ENCODE measurements at regions not wholly inside any gene's neighbourhood (a gene's known extent, or its start where the extent isn't known, plus 50 kb on each side); places are given as distances from the start of the nearest gene placed in this dataset.

GRCh38 chr11:29161191-29161590 is 855.6 kb downstream of the KCNA4 start:
- H3K4me1 ChIP-seq (ENCODE audit: control insufficient read depth, insufficient read depth, low read length), result no peaks in the 10 kb centered on the region
- TF ChIP-seq ZNF76 (tag by site-specific recombination; IDR thresholded peaks at IDR 0.05; ENCODE audit: borderline replicate concordance, low read depth) (no peak), ZNF596 (tag by site-specific recombination; IDR thresholded peaks at IDR 0.05) (no peak), REPIN1 (tag by site-specific recombination; IDR thresholded peaks at IDR 0.05; ENCODE audit: low read depth) (no peak), ZNF221 (tag by site-specific recombination; IDR thresholded peaks at IDR 0.05; ENCODE audit: borderline replicate concordance) (no peak), ZNF24 (tag by site-specific recombination; IDR thresholded peaks at IDR 0.05) (no peak), ZNF488 (tag by site-specific recombination; IDR thresholded peaks at IDR 0.05) (no peak), ZNF121 (tag by site-specific recombination; IDR thresholded peaks at IDR 0.05) (no peak), HOXC10 (CRISPR knock-in tag; IDR thresholded peaks at IDR 0.05) (no peak), KLF9 (tag by site-specific recombination; IDR thresholded peaks at IDR 0.05; ENCODE audit: low read depth) (no peak), ZBTB20 (tag by site-specific recombination; IDR thresholded peaks at IDR 0.05) (no peak), PRDM4 (tag by site-specific recombination; IDR thresholded peaks at IDR 0.05) (no peak), ZBTB26 (tag by site-specific recombination; optimal IDR thresholded peaks at IDR 0.05) (no peak), ZNF521 (tag by site-specific recombination; IDR thresholded peaks at IDR 0.05) (no peak), ZNF670 (tag by site-specific recombination; IDR thresholded peaks at IDR 0.05; ENCODE audit: low read depth) (no peak)
- no peak overlapping the region for H3K27ac ChIP-seq (ENCODE audit: extremely low read depth, low read depth, low read length)
- no peaks in the 10 kb centered on the region for H3K9me3 ChIP-seq (ENCODE audit: control insufficient read depth, insufficient read depth, low read depth, low read length)
- no peak overlapping the region for H3K4me3 ChIP-seq (ENCODE audit: low read depth, low read length)
- no peaks in the 10 kb centered on the region for H3K36me3 ChIP-seq (ENCODE audit: control insufficient read depth in 2 of 2, insufficient read depth in 1 of 2, low read length in 2 of 2)
- ChIA-PET POLR2A (no interaction called here), CTCF (interaction anchor here (0.6 to 1.3 kb wide), 4 partner anchors 45 to 1462 kb away, joined by 3 to 4 read pairs (median 4); no protein-coding TSS in a partner anchor)

GRCh38 chr11:29159552-29160465 is 857.0 kb downstream of the KCNA4 start:
- H3K27ac ChIP-seq (ENCODE audit: extremely low read depth, low read depth, low read length), result no peak overlapping the region
- CTCF ChIA-PET, result interaction anchor here (0.6 to 2.3 kb wide), 27 partner anchors 8 to 1464 kb away, joined by 3 to 23 read pairs (median 4); no protein-coding TSS in a partner anchor
- no peak overlapping the region for H3K4me3 ChIP-seq (ENCODE audit: low read depth, low read length)
- TF ChIP-seq ZNF221 (tag by site-specific recombination; IDR thresholded peaks at IDR 0.05; ENCODE audit: borderline replicate concordance) (no peak), ZNF518A (tag by site-specific recombination; conservative IDR thresholded peaks at IDR 0.05; ENCODE audit: low read depth) (no peak), BCL6B (tag by site-specific recombination; IDR thresholded peaks at IDR 0.05) (no peak), CTCF (tag by site-specific recombination; IDR thresholded peaks at IDR 0.05) (0 out of 2 replicates have a peak, but pooled peaks have one; percentile 11), ZNF654 (tag by site-specific recombination; IDR thresholded peaks at IDR 0.05; ENCODE audit: low read depth) (0 out of 2 replicates have a peak, but pooled peaks have one; percentile 23)
- POLR2A ChIA-PET, result no interaction called here
- H3K36me3 ChIP-seq (ENCODE audit: control insufficient read depth in 2 of 2, insufficient read depth in 1 of 2, low read length in 2 of 2), result no peaks in the 10 kb centered on the region
- H3K4me1 ChIP-seq (ENCODE audit: control insufficient read depth, insufficient read depth, low read length), result no peaks in the 10 kb centered on the region
- no peaks in the 10 kb centered on the region for H3K9me3 ChIP-seq (ENCODE audit: control insufficient read depth, insufficient read depth, low read depth, low read length)
